H1 (cell line): ENCODE measurements at regions not wholly inside any gene's neighbourhood (a gene's known extent, or its start where the extent isn't known, plus 50 kb on each side); places are given as distances from the start of the nearest gene placed in this dataset.

Source experiments
- ASH2L ChIP-seq: fragments of 200-600, 300-600 bp; sonication (generic); IDR thresholded peaks from one replicate; pipeline ENCODE4 v1.7.1; 2017; ENCODE audit warnings: low read length
- SP4 ChIP-seq: IDR thresholded peaks from 2 replicates; pipeline ENCODE4 v1.6.1; 2012; ENCODE audit warnings: low read length, inconsistent platforms
- TAF7 ChIP-seq: optimal IDR thresholded peaks from 2 replicates; pipeline ENCODE3; 2011; ENCODE audit warnings: low read depth, mild to moderate bottlenecking, inconsistent platforms, low read length, moderate library complexity, borderline replicate concordance

GRCh38 chr18:71831039-71831438, 713.1 kb downstream of the CBLN2 start (continued):
- TF ChIP-seq TAF7 (no peak), SP4 (no peak), ASH2L (no peak)
